ENCODE measurements at regions not wholly inside any gene's neighbourhood (a gene's known extent, or its start where the extent isn't known, plus 50 kb on each side); places are given as distances from the start of the nearest gene placed in this dataset.

GRCh38 chr15:45790325-45790943 is 155.6 kb downstream of the SQOR start:
- peak; percentile 47 for TF ChIP-seq CTCF (IDR thresholded peaks at IDR 0.05; ENCODE audit: low read depth, low read length, missing control alignments)
- DNase-seq (ENCODE audit: extremely low read depth, low read depth), result no peak
- no peak overlapping the region for H3K4me3 ChIP-seq (replicated peaks; ENCODE audit: low read depth, low read length)

DNA sequence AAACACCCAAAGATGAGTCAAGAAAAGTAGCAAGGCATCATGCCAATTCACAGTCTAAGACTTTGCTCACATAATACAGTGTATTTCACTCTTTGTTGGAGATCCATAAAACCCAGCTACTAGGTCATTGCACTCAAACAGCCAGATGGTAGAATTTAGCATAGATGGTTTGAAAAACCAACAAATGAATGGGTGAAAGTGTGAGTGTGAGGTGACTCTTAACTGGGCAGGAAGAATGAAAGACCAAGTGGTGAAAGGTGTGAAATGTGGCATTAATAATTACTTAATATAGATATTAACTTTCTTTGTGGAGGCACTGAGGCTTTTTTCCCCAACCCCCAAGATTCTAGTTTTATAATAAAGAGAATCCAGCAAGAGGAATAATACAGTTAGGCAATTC is 159.5 kb downstream of the SQOR start:
- H3K4me3 ChIP-seq (replicated peaks; ENCODE audit: low read depth, low read length), result no peak overlapping the region
- no peak for DNase-seq (ENCODE audit: extremely low read depth, low read depth)
- no peak for TF ChIP-seq CTCF (IDR thresholded peaks at IDR 0.05; ENCODE audit: low read depth, low read length, missing control alignments)

DNA sequence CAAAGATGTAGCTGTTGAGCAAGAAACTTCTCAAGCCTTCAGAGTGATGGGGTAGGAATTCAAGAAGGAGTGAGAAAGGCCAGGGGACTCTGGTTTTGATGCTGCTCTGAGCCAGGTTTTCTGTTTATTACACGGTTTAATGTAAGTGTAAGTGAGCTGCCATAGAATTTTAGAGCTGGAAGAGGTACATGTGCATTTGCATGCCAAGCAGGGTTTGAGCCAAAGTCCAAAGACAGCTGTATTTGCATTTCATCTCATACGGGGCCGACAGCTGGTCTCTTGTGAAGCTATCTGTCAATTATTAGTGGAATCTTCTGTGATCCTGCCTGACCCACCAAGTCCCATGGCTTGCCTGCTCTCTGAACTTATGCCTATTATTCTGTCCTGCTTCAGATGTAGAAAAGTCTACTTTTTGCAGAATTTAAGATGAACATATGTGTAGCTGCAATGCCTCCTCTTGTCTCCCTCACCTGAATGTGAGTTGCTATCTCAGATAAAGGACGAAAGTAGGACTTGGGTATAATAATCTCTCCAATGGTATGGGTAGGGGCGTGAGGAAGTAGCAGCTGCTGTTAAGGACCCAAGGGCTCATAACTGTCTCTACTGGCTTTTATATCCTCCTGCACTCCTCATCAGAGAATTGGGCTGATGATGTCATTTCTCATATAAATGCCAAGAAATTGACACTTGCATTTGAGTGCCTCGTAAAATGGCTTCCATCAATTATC is 160.0 kb downstream of the SQOR start:
- no peak for DNase-seq (ENCODE audit: extremely low read depth, low read depth)

GRCh38 chr15:45795440-45796069 is 160.7 kb downstream of the SQOR start:
- DNase-seq (ENCODE audit: extremely low read depth, low read depth), result no peak
- H3K4me3 ChIP-seq (replicated peaks; ENCODE audit: low read depth, low read length), result no peak overlapping the region
- peak; percentile 52 for TF ChIP-seq CTCF (IDR thresholded peaks at IDR 0.05; ENCODE audit: low read depth, low read length, missing control alignments)

More for the DNA sequence above, 160.0 kb downstream of the SQOR start:
- TF ChIP-seq CTCF (IDR thresholded peaks at IDR 0.05; ENCODE audit: low read depth, low read length, missing control alignments), result no peak
- H3K4me3 ChIP-seq (replicated peaks; ENCODE audit: low read depth, low read length), result no peak overlapping the region

DNA sequence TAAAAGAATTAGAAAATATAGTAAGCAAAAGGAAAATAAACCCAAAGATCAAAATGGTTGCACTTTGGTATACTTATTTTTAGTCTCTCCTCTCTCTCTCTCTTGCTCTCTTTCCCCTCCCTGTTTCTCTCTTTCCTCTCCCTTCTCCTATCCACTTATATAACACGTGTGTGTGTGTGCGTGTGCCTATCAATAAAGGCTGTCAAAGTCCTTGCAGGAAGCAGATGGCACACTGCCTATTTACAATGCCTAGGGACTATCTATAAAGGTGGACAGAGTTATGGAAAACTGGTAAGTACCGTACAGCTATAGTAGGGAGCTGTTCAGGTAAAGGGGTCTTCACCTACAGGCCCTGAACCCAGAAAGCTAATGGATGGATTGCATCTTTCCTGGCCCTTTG is 161.6 kb downstream of the SQOR start:
- no peak for DNase-seq (ENCODE audit: extremely low read depth, low read depth)
- TF ChIP-seq CTCF (IDR thresholded peaks at IDR 0.05; ENCODE audit: low read depth, low read length, missing control alignments), result no peak
- no peak overlapping the region for H3K4me3 ChIP-seq (replicated peaks; ENCODE audit: low read depth, low read length)

GRCh38 chr15:45799508-45799907 is 164.7 kb downstream of the SQOR start:
- no peak overlapping the region for H3K4me3 ChIP-seq (replicated peaks; ENCODE audit: low read depth, low read length)
- no peak for TF ChIP-seq CTCF (IDR thresholded peaks at IDR 0.05; ENCODE audit: low read depth, low read length, missing control alignments)
- DNase-seq (ENCODE audit: extremely low read depth, low read depth), result no peak
